GM23338 (cell line): ENCODE measurements at regions not wholly inside any gene's neighbourhood (a gene's known extent, or its start where the extent isn't known, plus 50 kb on each side); places are given as distances from the start of the nearest gene placed in this dataset.

Source experiments
- ATAC-seq: fragments of 200-7000 bp; cut with Tn5 transposase; 3 replicates; pipeline ENCODE4 v1.9.1; 2020
- DNase-seq: peaks from one replicate; pipeline ENCODE4 v3.0.0-alpha.2; 2015; ENCODE audit warnings: low spot score
- H2AFZ ChIP-seq: fragments of 200-600 bp; sonication (generic); 2 replicates; pipeline ENCODE4 v1.8.0; 2016; ENCODE audit warnings: antibody characterized with exemption, mild to moderate bottlenecking, moderate library complexity
- H3F3A ChIP-seq: fragments of 200-600 bp; sonication (generic); replicated peaks from 2 replicates; pipeline ENCODE4 v1.8.0; 2017; ENCODE audit warnings: antibody characterized with exemption, mixed run types, low read depth
- H3K27ac ChIP-seq: fragments of 200-600 bp; sonication (generic); 2 replicates; pipeline ENCODE4 v1.6.1; 2016; ENCODE audit warnings: low read depth
- H3K27me3 ChIP-seq: fragments of 200-600 bp; sonication (generic); 2 replicates; pipeline ENCODE4 v1.8.0; 2016; ENCODE audit warnings: mild to moderate bottlenecking, mixed run types, moderate library complexity; ENCODE audit not compliant: insufficient read depth
- H3K36me3 ChIP-seq: fragments of 200-600 bp; sonication (generic); 2 replicates; pipeline ENCODE4 v1.8.0; 2016; ENCODE audit warnings: mild to moderate bottlenecking; ENCODE audit not compliant: insufficient read depth
- H3K4me1 ChIP-seq: fragments of 200-600 bp; sonication (generic); 2 replicates; pipeline ENCODE4 v1.8.0; 2016; ENCODE audit warnings: mild to moderate bottlenecking, moderate library complexity; ENCODE audit not compliant: insufficient read depth
- H3K4me2 ChIP-seq: fragments of 200-600 bp; sonication (generic); 2 replicates; pipeline ENCODE4 v1.7.1; 2017; ENCODE audit warnings: mixed run types
- H3K4me3 ChIP-seq: fragments of 200-600 bp; sonication (generic); 2 replicates; pipeline ENCODE4 v1.6.1; 2016; ENCODE audit warnings: mixed run types
- H3K79me2 ChIP-seq: fragments of 200-600 bp; sonication (generic); replicated peaks from 2 replicates; pipeline ENCODE4 v1.8.0; 2017; ENCODE audit warnings: mild to moderate bottlenecking; ENCODE audit not compliant: insufficient read depth
- H3K9me2 ChIP-seq: fragments of 200-600 bp; sonication (generic); 2 replicates; pipeline ENCODE4 v1.8.0; 2017; ENCODE audit not compliant: insufficient read depth
- H4K20me1 ChIP-seq: fragments of 200-600 bp; sonication (generic); replicated peaks from 2 replicates; pipeline ENCODE4 v1.8.0; 2017; ENCODE audit warnings: mild to moderate bottlenecking; ENCODE audit not compliant: insufficient read depth
- H3K27ac Mint-ChIP-seq: 2 replicates; pipeline ENCODE4 v1.8.0; 2020; ENCODE audit warnings: inconsistent platforms, mild to moderate bottlenecking, moderate library complexity, mixed read lengths
- H3K27me3 Mint-ChIP-seq: 3 replicates; pipeline ENCODE4 v1.8.0; 2022; ENCODE audit warnings: low read depth, mild to moderate bottlenecking, moderate library complexity, mixed read lengths, inconsistent platforms; ENCODE audit not compliant: insufficient read depth, poor library complexity
- H3K36me3 Mint-ChIP-seq: 3 replicates; pipeline ENCODE4 v1.8.0; 2021; ENCODE audit warnings: low read depth, mild to moderate bottlenecking, inconsistent platforms, moderate library complexity, mixed read lengths
- H3K4me1 Mint-ChIP-seq: 3 replicates; pipeline ENCODE4 v1.8.0; 2020; ENCODE audit warnings: mild to moderate bottlenecking, inconsistent platforms, mixed read lengths
- H3K4me3 Mint-ChIP-seq: 3 replicates; pipeline ENCODE4 v1.8.0; 2021; ENCODE audit warnings: moderate library complexity, mild to moderate bottlenecking, inconsistent platforms, mixed read lengths
- H3K9me3 Mint-ChIP-seq: 3 replicates; pipeline ENCODE4 v1.8.0; 2020; ENCODE audit warnings: moderate library complexity, mild to moderate bottlenecking, inconsistent platforms, mixed read lengths
- CREB1 ChIP-seq: fragments of 250-450 bp; sonication (Bioruptor Pico); IDR thresholded peaks from 2 replicates; pipeline ENCODE4 v1.5.0; 2020; ENCODE audit warnings: low read depth, mild to moderate bottlenecking, moderate library complexity
- EZH2 ChIP-seq: fragments of 200-600 bp; sonication (generic); IDR thresholded peaks from one replicate; pipeline ENCODE4 v1.8.0; 2017; ENCODE audit warnings: antibody characterized with exemption, mild to moderate bottlenecking, low read depth; ENCODE audit not compliant: unreplicated experiment
- EZH2phosphoT487 ChIP-seq: fragments of 200-600 bp; sonication (generic); IDR thresholded peaks from one replicate; pipeline ENCODE4 v1.8.1; 2018; ENCODE audit warnings: antibody characterized with exemption; ENCODE audit not compliant: unreplicated experiment
- JUNB ChIP-seq: IDR thresholded peaks from one replicate; pipeline ENCODE4 v1.6.1; 2016; ENCODE audit warnings: antibody characterized with exemption; ENCODE audit not compliant: unreplicated experiment
- NANOG ChIP-seq: IDR thresholded peaks from 2 replicates; pipeline ENCODE4 v1.6.1; 2016; ENCODE audit warnings: antibody characterized with exemption, borderline replicate concordance
- POLR2AphosphoS5 ChIP-seq: IDR thresholded peaks from 2 replicates; pipeline ENCODE4 v1.6.1; 2016; ENCODE audit warnings: antibody characterized with exemption, low read depth
- REST ChIP-seq: IDR thresholded peaks from one replicate; pipeline ENCODE4 v1.6.1; 2018; ENCODE audit warnings: antibody characterized with exemption; ENCODE audit not compliant: unreplicated experiment
- STAT1 ChIP-seq: IDR thresholded peaks from one replicate; pipeline ENCODE4 v1.6.1; 2016; ENCODE audit warnings: antibody characterized with exemption; ENCODE audit not compliant: unreplicated experiment
- ZNF114 ChIP-seq: fragments of 250-450 bp; sonication (Bioruptor Pico); IDR thresholded peaks from 2 replicates; pipeline ENCODE4 v1.5.0; 2020; ENCODE audit warnings: mild to moderate bottlenecking, moderate library complexity
- ZNF331 ChIP-seq: fragments of 250-450 bp; sonication (Bioruptor Pico); IDR thresholded peaks from 2 replicates; pipeline ENCODE4 v1.5.0; 2020; ENCODE audit warnings: low read depth, mild to moderate bottlenecking, moderate library complexity
- TF ChIP-seq, protein P1 (sequence below): IDR thresholded peaks from 2 replicates; pipeline ENCODE4 v1.6.1; 2016; ENCODE audit warnings: antibody characterized with exemption
- TF ChIP-seq, protein P2 (sequence below): fragments of 250-450 bp; sonication (Bioruptor Pico); IDR thresholded peaks from 2 replicates; pipeline ENCODE4 v1.5.0; 2020; ENCODE audit warnings: mild to moderate bottlenecking, moderate library complexity
- TF ChIP-seq, protein P3 (sequence below), 2 experiments: fragments of 200-600 bp in 1 of 2; sonication (generic) in 1 of 2; conservative IDR thresholded peaks; 2 replicates each; pipeline versions ENCODE4 v1.5.1 to v1.6.1; 2016 to 2017; ENCODE audit warnings: antibody characterized with exemption in 2 of 2, low read depth in 2 of 2, mild to moderate bottlenecking in 2 of 2, moderate library complexity in 1 of 2

DNA sequence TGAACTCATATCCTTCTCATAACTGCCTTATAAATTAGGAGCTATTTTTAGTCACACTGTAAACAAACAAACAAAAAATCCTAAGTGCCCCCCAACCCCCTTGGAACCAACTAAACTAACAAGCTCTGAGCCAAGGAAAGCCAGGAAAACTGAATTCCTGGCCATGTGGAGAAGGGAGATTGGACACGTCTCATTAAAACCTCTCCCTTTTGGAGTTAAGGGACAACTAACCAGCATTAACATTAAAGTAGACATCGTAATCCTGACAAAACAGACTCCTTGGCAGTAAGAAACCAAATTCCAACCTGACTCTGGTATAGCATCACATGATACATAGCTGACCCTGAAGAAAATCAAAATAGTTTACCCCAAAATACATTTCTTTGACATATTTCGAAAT is 937.1 kb upstream of the GRIA3 start:
- Histone ChIP-seq H3K36me3 (no peaks in the 10 kb centered on the region), H3K4me2 (no peak overlapping the region), H3K79me2 (no peaks in the 10 kb centered on the region), H3K9me2 (no peaks in the 10 kb centered on the region), H3K4me1 (no peaks in the 10 kb centered on the region; the same call in 1 of the 2 replicates), H4K20me1 (no peaks in the 10 kb centered on the region), H2AFZ (no peak overlapping the region), H3F3A (0 out of 2 replicates have a peak, but pooled peaks cover 4% of the 10 kb centered on the region), H3K4me3 (no peak overlapping the region), H3K27me3 (peaks cover 2% of the 10 kb centered on the region; the same call in 1 of the 2 replicates), H3K27ac (no peak overlapping the region)
- Mint-ChIP-seq H3K4me3 (no peak overlapping the region), H3K9me3 (no peaks in the 10 kb centered on the region; the same call in 2 of the 3 replicates), H3K36me3 (peaks cover 5% of the 10 kb centered on the region; the same call in 2 of the 3 replicates), H3K27me3 (peaks cover 15% of the 10 kb centered on the region), H3K27ac (no peak overlapping the region), H3K4me1 (peaks cover 18% of the 10 kb centered on the region; the same call in 2 of the 3 replicates)
- ATAC-seq = no peak; the same call in 2 of the 3 replicates
- no peak for DNase-seq
- TF ChIP-seq REST (no peak), JUNB (no peak), ZNF331 (CRISPR knock-in tag) (no peak), POLR2AphosphoS5 (no peak), ZNF114 (CRISPR knock-in tag) (no peak), CREB1 (no peak), STAT1 (no peak), EZH2 (no peak), NANOG (no peak), EZH2phosphoT487 (no peak)
- TF ChIP-seq, protein P1, sequence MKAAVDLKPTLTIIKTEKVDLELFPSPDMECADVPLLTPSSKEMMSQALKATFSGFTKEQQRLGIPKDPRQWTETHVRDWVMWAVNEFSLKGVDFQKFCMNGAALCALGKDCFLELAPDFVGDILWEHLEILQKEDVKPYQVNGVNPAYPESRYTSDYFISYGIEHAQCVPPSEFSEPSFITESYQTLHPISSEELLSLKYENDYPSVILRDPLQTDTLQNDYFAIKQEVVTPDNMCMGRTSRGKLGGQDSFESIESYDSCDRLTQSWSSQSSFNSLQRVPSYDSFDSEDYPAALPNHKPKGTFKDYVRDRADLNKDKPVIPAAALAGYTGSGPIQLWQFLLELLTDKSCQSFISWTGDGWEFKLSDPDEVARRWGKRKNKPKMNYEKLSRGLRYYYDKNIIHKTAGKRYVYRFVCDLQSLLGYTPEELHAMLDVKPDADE = no peak
- TF ChIP-seq, protein P2, sequence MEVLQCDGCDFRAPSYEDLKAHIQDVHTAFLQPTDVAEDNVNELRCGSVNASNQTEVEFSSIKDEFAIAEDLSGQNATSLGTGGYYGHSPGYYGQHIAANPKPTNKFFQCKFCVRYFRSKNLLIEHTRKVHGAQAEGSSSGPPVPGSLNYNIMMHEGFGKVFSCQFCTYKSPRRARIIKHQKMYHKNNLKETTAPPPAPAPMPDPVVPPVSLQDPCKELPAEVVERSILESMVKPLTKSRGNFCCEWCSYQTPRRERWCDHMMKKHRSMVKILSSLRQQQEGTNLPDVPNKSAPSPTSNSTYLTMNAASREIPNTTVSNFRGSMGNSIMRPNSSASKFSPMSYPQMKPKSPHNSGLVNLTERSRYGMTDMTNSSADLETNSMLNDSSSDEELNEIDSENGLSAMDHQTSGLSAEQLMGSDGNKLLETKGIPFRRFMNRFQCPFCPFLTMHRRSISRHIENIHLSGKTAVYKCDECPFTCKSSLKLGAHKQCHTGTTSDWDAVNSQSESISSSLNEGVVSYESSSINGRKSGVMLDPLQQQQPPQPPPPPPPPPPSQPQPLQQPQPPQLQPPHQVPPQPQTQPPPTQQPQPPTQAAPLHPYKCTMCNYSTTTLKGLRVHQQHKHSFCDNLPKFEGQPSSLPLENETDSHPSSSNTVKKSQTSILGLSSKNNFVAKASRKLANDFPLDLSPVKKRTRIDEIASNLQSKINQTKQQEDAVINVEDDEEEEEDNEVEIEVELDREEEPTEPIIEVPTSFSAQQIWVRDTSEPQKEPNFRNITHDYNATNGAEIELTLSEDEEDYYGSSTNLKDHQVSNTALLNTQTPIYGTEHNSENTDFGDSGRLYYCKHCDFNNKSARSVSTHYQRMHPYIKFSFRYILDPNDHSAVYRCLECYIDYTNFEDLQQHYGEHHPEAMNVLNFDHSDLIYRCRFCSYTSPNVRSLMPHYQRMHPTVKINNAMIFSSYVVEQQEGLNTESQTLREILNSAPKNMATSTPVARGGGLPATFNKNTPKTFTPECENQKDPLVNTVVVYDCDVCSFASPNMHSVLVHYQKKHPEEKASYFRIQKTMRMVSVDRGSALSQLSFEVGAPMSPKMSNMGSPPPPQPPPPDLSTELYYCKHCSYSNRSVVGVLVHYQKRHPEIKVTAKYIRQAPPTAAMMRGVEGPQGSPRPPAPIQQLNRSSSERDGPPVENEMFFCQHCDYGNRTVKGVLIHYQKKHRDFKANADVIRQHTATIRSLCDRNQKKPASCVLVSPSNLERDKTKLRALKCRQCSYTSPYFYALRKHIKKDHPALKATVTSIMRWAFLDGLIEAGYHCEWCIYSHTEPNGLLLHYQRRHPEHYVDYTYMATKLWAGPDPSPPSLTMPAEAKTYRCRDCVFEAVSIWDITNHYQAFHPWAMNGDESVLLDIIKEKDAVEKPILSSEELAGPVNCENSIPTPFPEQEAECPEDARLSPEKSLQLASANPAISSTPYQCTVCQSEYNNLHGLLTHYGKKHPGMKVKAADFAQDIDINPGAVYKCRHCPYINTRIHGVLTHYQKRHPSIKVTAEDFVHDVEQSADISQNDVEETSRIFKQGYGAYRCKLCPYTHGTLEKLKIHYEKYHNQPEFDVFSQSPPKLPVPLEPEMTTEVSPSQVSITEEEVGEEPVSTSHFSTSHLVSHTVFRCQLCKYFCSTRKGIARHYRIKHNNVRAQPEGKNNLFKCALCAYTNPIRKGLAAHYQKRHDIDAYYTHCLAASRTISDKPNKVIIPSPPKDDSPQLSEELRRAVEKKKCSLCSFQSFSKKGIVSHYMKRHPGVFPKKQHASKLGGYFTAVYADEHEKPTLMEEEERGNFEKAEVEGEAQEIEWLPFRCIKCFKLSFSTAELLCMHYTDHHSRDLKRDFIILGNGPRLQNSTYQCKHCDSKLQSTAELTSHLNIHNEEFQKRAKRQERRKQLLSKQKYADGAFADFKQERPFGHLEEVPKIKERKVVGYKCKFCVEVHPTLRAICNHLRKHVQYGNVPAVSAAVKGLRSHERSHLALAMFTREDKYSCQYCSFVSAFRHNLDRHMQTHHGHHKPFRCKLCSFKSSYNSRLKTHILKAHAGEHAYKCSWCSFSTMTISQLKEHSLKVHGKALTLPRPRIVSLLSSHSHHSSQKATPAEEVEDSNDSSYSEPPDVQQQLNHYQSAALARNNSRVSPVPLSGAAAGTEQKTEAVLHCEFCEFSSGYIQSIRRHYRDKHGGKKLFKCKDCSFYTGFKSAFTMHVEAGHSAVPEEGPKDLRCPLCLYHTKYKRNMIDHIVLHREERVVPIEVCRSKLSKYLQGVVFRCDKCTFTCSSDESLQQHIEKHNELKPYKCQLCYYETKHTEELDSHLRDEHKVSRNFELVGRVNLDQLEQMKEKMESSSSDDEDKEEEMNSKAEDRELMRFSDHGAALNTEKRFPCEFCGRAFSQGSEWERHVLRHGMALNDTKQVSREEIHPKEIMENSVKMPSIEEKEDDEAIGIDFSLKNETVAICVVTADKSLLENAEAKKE (CRISPR knock-in tag) = no peak
- TF ChIP-seq, protein P3, sequence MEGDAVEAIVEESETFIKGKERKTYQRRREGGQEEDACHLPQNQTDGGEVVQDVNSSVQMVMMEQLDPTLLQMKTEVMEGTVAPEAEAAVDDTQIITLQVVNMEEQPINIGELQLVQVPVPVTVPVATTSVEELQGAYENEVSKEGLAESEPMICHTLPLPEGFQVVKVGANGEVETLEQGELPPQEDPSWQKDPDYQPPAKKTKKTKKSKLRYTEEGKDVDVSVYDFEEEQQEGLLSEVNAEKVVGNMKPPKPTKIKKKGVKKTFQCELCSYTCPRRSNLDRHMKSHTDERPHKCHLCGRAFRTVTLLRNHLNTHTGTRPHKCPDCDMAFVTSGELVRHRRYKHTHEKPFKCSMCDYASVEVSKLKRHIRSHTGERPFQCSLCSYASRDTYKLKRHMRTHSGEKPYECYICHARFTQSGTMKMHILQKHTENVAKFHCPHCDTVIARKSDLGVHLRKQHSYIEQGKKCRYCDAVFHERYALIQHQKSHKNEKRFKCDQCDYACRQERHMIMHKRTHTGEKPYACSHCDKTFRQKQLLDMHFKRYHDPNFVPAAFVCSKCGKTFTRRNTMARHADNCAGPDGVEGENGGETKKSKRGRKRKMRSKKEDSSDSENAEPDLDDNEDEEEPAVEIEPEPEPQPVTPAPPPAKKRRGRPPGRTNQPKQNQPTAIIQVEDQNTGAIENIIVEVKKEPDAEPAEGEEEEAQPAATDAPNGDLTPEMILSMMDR (conservative IDR thresholded peaks at IDR 0.05; ENCODE audit: low read depth in 2 of 2) = no peak
